VCaP (cell line): ENCODE measurements at regions not wholly inside any gene's neighbourhood (a gene's known extent, or its start where the extent isn't known, plus 50 kb on each side); places are given as distances from the start of the nearest gene placed in this dataset.

Experiments
- H3K27ac ChIP-seq: fragments of 450-650 bp; 2 replicates; pipeline ENCODE4 v1.5.1; 2017
- TF ChIP-seq, protein P1 (sequence below): fragments of 450-650 bp; conservative IDR thresholded peaks from 2 replicates; pipeline ENCODE4 v1.5.1; 2017; ENCODE audit warnings: mild to moderate bottlenecking, moderate library complexity

DNA sequence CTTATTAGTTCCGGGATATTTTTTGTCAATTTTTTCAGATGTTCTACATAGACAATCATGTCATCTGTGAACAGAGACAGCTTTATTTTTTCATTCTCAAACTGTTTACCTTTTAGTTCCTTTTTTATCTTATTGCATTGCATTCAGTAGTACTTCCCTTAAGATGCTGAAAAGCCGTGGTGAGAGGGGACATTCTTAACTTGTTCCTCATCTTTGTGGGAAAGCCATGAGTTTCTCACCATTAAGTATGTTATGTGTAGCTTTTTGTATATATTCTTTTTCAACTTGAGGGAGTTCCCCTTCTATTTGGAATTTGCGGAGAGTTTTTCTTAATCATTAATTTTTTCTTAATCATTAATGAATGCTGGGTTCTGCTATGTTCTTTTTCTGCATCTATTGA lies 1727.1 kb upstream of the SEL1L start:
- H3K27ac ChIP-seq, result no peak overlapping the region
- TF ChIP-seq, protein P1, sequence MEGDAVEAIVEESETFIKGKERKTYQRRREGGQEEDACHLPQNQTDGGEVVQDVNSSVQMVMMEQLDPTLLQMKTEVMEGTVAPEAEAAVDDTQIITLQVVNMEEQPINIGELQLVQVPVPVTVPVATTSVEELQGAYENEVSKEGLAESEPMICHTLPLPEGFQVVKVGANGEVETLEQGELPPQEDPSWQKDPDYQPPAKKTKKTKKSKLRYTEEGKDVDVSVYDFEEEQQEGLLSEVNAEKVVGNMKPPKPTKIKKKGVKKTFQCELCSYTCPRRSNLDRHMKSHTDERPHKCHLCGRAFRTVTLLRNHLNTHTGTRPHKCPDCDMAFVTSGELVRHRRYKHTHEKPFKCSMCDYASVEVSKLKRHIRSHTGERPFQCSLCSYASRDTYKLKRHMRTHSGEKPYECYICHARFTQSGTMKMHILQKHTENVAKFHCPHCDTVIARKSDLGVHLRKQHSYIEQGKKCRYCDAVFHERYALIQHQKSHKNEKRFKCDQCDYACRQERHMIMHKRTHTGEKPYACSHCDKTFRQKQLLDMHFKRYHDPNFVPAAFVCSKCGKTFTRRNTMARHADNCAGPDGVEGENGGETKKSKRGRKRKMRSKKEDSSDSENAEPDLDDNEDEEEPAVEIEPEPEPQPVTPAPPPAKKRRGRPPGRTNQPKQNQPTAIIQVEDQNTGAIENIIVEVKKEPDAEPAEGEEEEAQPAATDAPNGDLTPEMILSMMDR, result no peak

DNA sequence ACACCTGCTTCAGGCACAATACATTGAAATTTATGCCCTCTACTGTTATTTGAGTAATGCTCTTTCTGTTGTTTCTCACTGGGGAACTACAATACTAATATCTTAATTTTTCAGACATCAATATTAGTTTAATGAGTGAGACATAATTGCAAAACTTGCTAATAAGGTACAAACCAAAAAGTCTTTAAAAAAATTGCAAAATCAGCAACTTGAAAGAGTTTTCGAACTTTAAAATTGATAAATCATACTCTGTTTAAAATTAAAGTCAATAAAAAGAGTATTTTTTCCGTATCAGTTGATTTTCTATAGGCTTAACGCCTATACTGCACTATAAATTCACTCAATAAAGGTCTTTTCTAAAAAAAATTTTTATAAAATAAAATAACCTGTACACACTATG lies 1735.9 kb upstream of the SEL1L start:
- H3K27ac ChIP-seq, result no peak overlapping the region
- TF ChIP-seq, protein P1, result no peak

DNA sequence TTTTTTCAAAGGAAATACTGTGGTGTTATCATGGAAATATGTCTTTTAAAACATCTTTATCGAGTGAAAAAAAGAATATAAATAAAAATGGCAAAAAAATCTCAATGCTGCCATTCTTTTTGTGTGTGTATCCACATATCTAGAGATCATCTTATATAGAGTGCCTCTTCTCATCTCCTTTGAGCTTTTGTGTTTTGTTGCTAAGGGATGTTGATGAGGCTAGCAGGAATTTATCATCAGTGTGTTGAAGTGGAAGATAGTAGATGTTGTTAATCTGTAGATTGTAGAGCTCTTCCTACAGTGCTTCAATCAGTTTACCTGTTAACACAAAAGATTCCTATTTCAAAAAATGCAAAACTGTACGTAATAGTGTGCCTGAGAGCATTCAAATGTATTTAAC lies 1738.0 kb upstream of the SEL1L start:
- TF ChIP-seq, protein P1, result no peak

DNA sequence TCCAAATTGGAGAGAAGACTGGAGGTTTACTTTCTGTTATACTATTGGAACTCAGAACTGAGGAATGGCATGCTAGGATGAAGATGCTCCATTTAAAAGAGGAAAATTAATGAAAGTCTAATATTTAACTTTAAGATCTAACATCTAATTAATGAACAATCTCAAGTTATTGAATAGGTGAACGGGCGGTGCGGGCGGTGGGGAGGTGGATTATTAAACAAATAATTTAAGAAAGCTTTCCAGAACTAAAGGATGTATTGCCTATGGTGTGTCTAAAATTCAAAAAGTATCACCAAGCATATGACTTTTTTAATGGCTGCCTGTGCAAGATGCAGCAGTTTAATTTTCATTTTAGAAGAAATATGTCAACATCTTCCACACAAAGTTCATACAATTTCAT lies 1747.1 kb upstream of the SEL1L start:
- no peak overlapping the region for H3K27ac ChIP-seq
- TF ChIP-seq, protein P1, result no peak

More for the DNA sequence above, 1738.0 kb upstream of the SEL1L start:
- no peak overlapping the region for H3K27ac ChIP-seq

DNA sequence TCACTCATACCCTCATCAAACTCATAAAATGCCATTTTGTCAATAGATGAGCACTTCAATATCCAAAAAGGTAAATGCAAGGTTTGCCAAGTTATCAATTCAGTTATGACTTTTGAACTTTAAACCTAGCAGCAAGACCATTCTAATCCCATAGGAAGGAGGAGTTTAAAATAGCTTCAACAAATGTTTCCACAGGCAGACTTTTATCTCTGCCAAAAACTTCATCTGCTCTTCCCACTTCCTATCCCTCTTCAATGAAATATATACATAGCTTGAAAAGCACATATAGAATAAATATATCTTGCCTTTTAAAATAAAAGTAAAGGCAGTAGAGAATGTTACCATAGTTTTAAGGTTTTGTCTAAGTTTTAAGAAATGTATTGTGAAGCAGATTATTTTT lies 1749.1 kb upstream of the SEL1L start:
- TF ChIP-seq, protein P1, result no peak
- no peak overlapping the region for H3K27ac ChIP-seq

DNA sequence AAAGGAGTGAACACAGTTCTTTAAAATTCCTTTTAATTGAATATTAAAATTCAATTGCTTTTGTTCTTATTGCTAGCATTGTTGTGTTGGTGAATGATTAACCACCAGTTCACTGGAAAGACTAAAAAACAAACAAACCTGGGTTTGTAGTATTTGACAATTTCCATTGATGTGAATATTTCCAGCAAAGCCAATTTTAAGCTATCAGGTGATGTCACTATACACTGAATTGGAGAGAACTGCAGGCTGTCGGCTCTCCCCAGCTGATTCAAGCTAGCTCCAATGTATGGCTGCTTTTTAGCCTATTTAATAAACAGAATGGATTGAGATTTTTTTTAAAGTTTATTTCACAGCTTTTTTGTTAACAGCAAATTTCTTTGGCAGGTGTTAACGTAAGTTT lies 1753.6 kb upstream of the SEL1L start:
- TF ChIP-seq, protein P1, result no peak
- H3K27ac ChIP-seq, result no peak overlapping the region

DNA sequence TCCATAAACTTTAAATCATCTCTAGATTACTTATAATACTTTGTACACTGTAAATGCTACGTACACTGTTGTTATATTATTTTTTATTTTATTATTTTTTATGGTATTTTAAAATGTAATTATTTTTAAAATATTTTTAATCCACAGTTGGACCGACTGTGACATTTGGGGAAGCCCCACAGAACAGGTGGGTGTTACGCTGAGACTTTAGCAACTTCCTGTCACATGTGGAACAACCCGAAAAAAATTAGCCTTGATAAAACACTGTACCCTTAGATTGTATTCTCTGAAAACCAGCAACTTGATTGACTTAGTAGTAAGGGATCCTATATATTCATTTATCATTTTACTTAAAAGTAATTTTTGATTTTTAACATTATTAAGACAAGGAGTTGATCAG lies 1755.7 kb upstream of the SEL1L start:
- no peak overlapping the region for H3K27ac ChIP-seq
- TF ChIP-seq, protein P1, result no peak

DNA sequence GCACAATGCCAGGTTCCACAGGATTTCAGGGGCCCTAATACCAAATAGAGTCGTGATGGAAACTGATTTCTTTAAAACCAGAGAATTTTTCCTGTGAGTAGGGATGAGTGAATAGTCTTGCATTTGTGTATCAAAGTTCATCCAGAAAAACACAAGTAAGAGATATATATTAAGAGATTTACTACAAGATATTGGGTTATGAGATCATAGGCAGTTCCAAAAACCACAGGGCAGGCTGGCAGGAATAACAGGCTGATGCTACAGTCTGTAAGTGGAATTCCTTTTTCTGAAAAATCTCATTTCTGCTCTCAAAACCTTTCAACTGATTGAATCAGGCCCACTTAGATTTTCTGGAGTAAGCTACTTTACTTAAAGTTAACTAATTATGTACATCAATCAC lies 1756.2 kb upstream of the SEL1L start:
- TF ChIP-seq, protein P1, result no peak
- no peak overlapping the region for H3K27ac ChIP-seq
